ENCODE measurements at regions not wholly inside any gene's neighbourhood (a gene's known extent, or its start where the extent isn't known, plus 50 kb on each side); places are given as distances from the start of the nearest gene placed in this dataset.

- no peak for ATAC-seq
- no peak for DNase-seq (ENCODE audit: low spot score)
These were observed 500.1 kb upstream of the HTR2A start for GRCh38 chr13:47396915-47397314.

GRCh38 chr13:47374741-47375140, 477.9 kb upstream of the HTR2A start:
- ATAC-seq (no peak), DNase-seq (ENCODE audit: low spot score) (no peak)

- DNase-seq (ENCODE audit: low spot score), result no peak
- ATAC-seq, result no peak
These were observed 475.9 kb upstream of the HTR2A start for GRCh38 chr13:47372751-47373150.

- DNase-seq (ENCODE audit: low spot score), result no peak
- no peak for ATAC-seq
These were observed 454.9 kb upstream of the HTR2A start for GRCh38 chr13:47351798-47352197.

GRCh38 chr13:47350334-47351124, 453.7 kb upstream of the HTR2A start:
- ATAC-seq, result no peak
- no peak for DNase-seq (ENCODE audit: low spot score)

GRCh38 chr13:47349211-47349610, 452.4 kb upstream of the HTR2A start:
- no peak for ATAC-seq
- no peak for DNase-seq (ENCODE audit: low spot score)

GRCh38 chr13:47337781-47338507, 441.1 kb upstream of the HTR2A start:
- DNase-seq (ENCODE audit: low spot score) (no peak), ATAC-seq (no peak)

GRCh38 chr13:47334173-47334572, 437.3 kb upstream of the HTR2A start:
- no peak for ATAC-seq
- DNase-seq (ENCODE audit: low spot score), result no peak

GRCh38 chr13:47332149-47332548, 435.3 kb upstream of the HTR2A start:
- ATAC-seq (no peak), DNase-seq (ENCODE audit: low spot score) (no peak)

GRCh38 chr13:47330031-47330430, 433.2 kb upstream of the HTR2A start:
- no peak for DNase-seq (ENCODE audit: low spot score)
- ATAC-seq, result no peak

GRCh38 chr13:47327861-47328260, 431.0 kb upstream of the HTR2A start:
- no peak for ATAC-seq

GRCh38 chr13:47326061-47326460, 429.2 kb upstream of the HTR2A start:
- DNase-seq (ENCODE audit: low spot score) (no peak), ATAC-seq (no peak)

More at GRCh38 chr13:47327861-47328260, 431.0 kb upstream of the HTR2A start:
- DNase-seq (ENCODE audit: low spot score), result no peak

GRCh38 chr13:47317356-47317755, 420.5 kb upstream of the HTR2A start:
- ATAC-seq (no peak), DNase-seq (ENCODE audit: low spot score) (no peak)

GRCh38 chr13:47310401-47310800, 413.5 kb upstream of the HTR2A start:
- no peak for ATAC-seq
- DNase-seq (ENCODE audit: low spot score), result no peak

- ATAC-seq (no peak), DNase-seq (ENCODE audit: low spot score) (no peak)
These were observed 410.1 kb upstream of the HTR2A start for GRCh38 chr13:47306991-47307390.

- ATAC-seq (no peak), DNase-seq (ENCODE audit: low spot score) (no peak)
These were observed 406.8 kb upstream of the HTR2A start for GRCh38 chr13:47303626-47304025.

- ATAC-seq (no peak), DNase-seq (ENCODE audit: low spot score) (no peak)
These were observed 402.5 kb upstream of the HTR2A start for GRCh38 chr13:47299304-47299703.

GRCh38 chr13:47298506-47298905, 401.7 kb upstream of the HTR2A start:
- DNase-seq (ENCODE audit: low spot score) (no peak), ATAC-seq (no peak)

- DNase-seq (ENCODE audit: low spot score) (no peak), ATAC-seq (no peak)
These were observed 397.8 kb upstream of the HTR2A start for GRCh38 chr13:47294691-47295090.

- ATAC-seq, result no peak
- no peak for DNase-seq (ENCODE audit: low spot score)
These were observed 394.3 kb upstream of the HTR2A start for GRCh38 chr13:47291107-47291656.

- DNase-seq (ENCODE audit: low spot score) (no peak), ATAC-seq (no peak)
These were observed 392.7 kb upstream of the HTR2A start for GRCh38 chr13:47289567-47289966.

- DNase-seq (ENCODE audit: low spot score) (no peak), ATAC-seq (no peak)
These were observed 391.7 kb upstream of the HTR2A start for GRCh38 chr13:47288546-47288945.
